Neural progenitor cell (in vitro differentiated cells): ENCODE measurements at regions not wholly inside any gene's neighbourhood (a gene's known extent, or its start where the extent isn't known, plus 50 kb on each side); places are given as distances from the start of the nearest gene placed in this dataset.

Experiments used
- DNase-seq: peaks from one replicate; pipeline ENCODE4 v3.0.0-alpha.2; 2016; ENCODE audit warnings: low spot score
- H2AFZ ChIP-seq: fragments of 200-600 bp; sonication (generic); replicated peaks from 2 replicates; pipeline ENCODE4 v1.6.1; 2016; ENCODE audit warnings: antibody characterized with exemption
- H3F3A ChIP-seq: fragments of 200-600 bp; sonication (generic); 2 replicates; pipeline ENCODE4 v1.6.1; 2016; ENCODE audit warnings: antibody characterized with exemption, low read depth
- H3K27ac ChIP-seq: fragments of 200-600 bp; sonication (generic); 2 replicates; pipeline ENCODE4 v1.5.1; 2016; ENCODE audit warnings: mild to moderate bottlenecking
- H3K27me3 ChIP-seq: fragments of 200-600 bp; sonication (generic); 2 replicates; pipeline ENCODE4 v1.6.1; 2016; ENCODE audit warnings: mild to moderate bottlenecking, moderate library complexity
- H3K36me3 ChIP-seq: fragments of 200-600 bp; sonication (generic); 2 replicates; pipeline ENCODE4 v1.5.1; 2016
- H3K4me1 ChIP-seq: fragments of 200-600 bp; sonication (generic); 2 replicates; pipeline ENCODE4 v1.6.1; 2016; ENCODE audit warnings: mixed run types
- H3K4me2 ChIP-seq: fragments of 200-600 bp; sonication (generic); 2 replicates; pipeline ENCODE4 v1.6.1; 2016
- H3K4me3 ChIP-seq: fragments of 200-600 bp; sonication (generic); 2 replicates; pipeline ENCODE4 v1.5.1; 2016
- H3K79me2 ChIP-seq: fragments of 200-600 bp; sonication (generic); 2 replicates; pipeline ENCODE4 v1.6.1; 2016; ENCODE audit warnings: low read depth
- H3K9ac ChIP-seq: fragments of 200-600 bp; sonication (generic); 2 replicates; pipeline ENCODE4 v1.6.1; 2016
- H3K9me3 ChIP-seq: fragments of 200-600 bp; sonication (generic); 2 replicates; pipeline ENCODE4 v1.5.1; 2016; ENCODE audit warnings: low read depth
- H4K20me1 ChIP-seq: fragments of 200-600 bp; sonication (generic); 2 replicates; pipeline ENCODE4 v1.6.1; 2016; ENCODE audit warnings: low read depth
- H3K27ac Mint-ChIP-seq: 3 replicates; pipeline ENCODE4 v1.8.0; 2021; ENCODE audit warnings: mixed read lengths
- H3K27me3 Mint-ChIP-seq: 2 replicates; pipeline ENCODE4 v1.8.0; 2022; ENCODE audit warnings: low read depth, mild to moderate bottlenecking, inconsistent platforms, moderate library complexity, mixed read lengths; ENCODE audit not compliant: insufficient read depth
- H3K36me3 Mint-ChIP-seq: 3 replicates; pipeline ENCODE4 v1.8.0; 2021; ENCODE audit warnings: mixed read lengths
- H3K4me1 Mint-ChIP-seq: 3 replicates; pipeline ENCODE4 v1.8.0; 2021; ENCODE audit warnings: mixed read lengths
- H3K4me3 Mint-ChIP-seq: 3 replicates; pipeline ENCODE4 v1.8.0; 2021; ENCODE audit warnings: mild to moderate bottlenecking, moderate library complexity, mixed read lengths
- H3K9me3 Mint-ChIP-seq: 3 replicates; pipeline ENCODE4 v1.8.0; 2020; ENCODE audit warnings: mixed read lengths
- CTCF ChIP-seq: fragments of 200-600 bp; sonication (generic); IDR thresholded peaks from 2 replicates; pipeline ENCODE4 v1.5.1; 2017; ENCODE audit warnings: antibody characterized with exemption, mild to moderate bottlenecking
- EZH2 ChIP-seq: fragments of 200-600 bp; sonication (generic); IDR thresholded peaks from 2 replicates; pipeline ENCODE4 v1.6.1; 2017; ENCODE audit warnings: antibody characterized with exemption, mild to moderate bottlenecking, moderate library complexity
- EZH2phosphoT487 ChIP-seq: fragments of 200-600 bp; sonication (generic); IDR thresholded peaks from 2 replicates; pipeline ENCODE4 v1.6.1; 2017; ENCODE audit warnings: antibody characterized with exemption

GRCh38 chr2:175574069-175574468 is 392.6 kb upstream of the ATP5MC3 start:
- Histone ChIP-seq H3K4me1 (peaks cover 17% of the 10 kb centered on the region), H3K36me3 (no peaks in the 10 kb centered on the region), H3K9ac (no peak overlapping the region), H3K9me3 (no peaks in the 10 kb centered on the region), H3F3A (no peaks in the 10 kb centered on the region), H3K27me3 (no peaks in the 10 kb centered on the region), H3K4me2 (no peak overlapping the region), H3K27ac (no peak overlapping the region), H3K79me2 (no peaks in the 10 kb centered on the region), H3K4me3 (no peak overlapping the region), H4K20me1 (no peaks in the 10 kb centered on the region), H2AFZ (no peak overlapping the region)
- Mint-ChIP-seq H3K4me1 (peaks cover 29% of the 10 kb centered on the region), H3K27ac (no peak overlapping the region), H3K36me3 (no peaks in the 10 kb centered on the region), H3K9me3 (no peaks in the 10 kb centered on the region), H3K4me3 (no peak overlapping the region), H3K27me3 (peaks cover 2% of the 10 kb centered on the region)
- no peak for DNase-seq
- TF ChIP-seq CTCF (no peak), EZH2 (no peak), EZH2phosphoT487 (no peak)

DNA sequence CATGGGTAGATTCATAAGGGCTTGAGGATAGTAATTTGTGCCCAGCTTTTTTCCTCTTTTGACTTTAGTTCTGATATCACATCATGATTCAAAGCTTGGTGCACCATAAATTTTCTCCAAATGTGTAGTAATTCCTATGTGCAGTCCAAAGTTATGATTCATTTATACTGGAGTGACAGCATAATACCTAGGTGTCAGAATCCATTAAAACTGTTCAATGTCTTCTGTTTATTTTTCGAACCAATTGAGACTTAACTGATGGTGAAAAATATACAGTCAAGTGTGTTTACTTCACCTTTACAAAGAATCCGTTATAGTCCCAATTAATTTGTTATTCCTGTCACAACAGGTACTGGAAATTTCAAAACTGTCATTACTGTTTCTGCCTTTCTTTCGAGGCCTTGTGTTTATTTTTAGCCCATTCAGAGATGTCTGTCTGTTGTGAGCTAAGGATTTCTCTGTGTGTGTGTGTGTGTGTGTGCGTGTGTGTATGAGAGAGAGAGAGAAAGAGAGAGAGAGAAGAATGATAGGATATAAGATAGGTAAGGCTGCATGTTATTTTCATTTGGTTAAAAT is 389.7 kb upstream of the ATP5MC3 start:
- Mint-ChIP-seq H3K36me3 (no peaks in the 10 kb centered on the region), H3K27ac (no peak overlapping the region), H3K27me3 (peaks cover 2% of the 10 kb centered on the region), H3K4me3 (no peak overlapping the region), H3K9me3 (no peaks in the 10 kb centered on the region), H3K4me1 (peaks cover 11% of the 10 kb centered on the region)
- Histone ChIP-seq H3K9me3 (no peaks in the 10 kb centered on the region), H3F3A (no peaks in the 10 kb centered on the region), H3K9ac (no peak overlapping the region), H4K20me1 (no peaks in the 10 kb centered on the region), H3K27ac (no peak overlapping the region), H3K79me2 (no peaks in the 10 kb centered on the region), H3K36me3 (no peaks in the 10 kb centered on the region), H3K4me2 (no peak overlapping the region), H3K27me3 (no peaks in the 10 kb centered on the region), H3K4me3 (no peak overlapping the region), H3K4me1 (peaks cover 19% of the 10 kb centered on the region), H2AFZ (no peak overlapping the region)
- no peak for DNase-seq
- TF ChIP-seq CTCF (no peak), EZH2phosphoT487 (no peak), EZH2 (no peak)

- no peak for TF ChIP-seq EZH2phosphoT487
- TF ChIP-seq EZH2, result no peak
- no peak for TF ChIP-seq CTCF
- Histone ChIP-seq H3K4me2 (peak overlapping the region; percentile 42), H3F3A (no peaks in the 10 kb centered on the region), H4K20me1 (no peaks in the 10 kb centered on the region), H3K4me1 (peaks cover 8% of the 10 kb centered on the region), H3K27ac (no peak overlapping the region), H3K4me3 (no peak overlapping the region), H3K9me3 (no peaks in the 10 kb centered on the region), H3K27me3 (no peaks in the 10 kb centered on the region), H3K79me2 (no peaks in the 10 kb centered on the region), H3K9ac (no peak overlapping the region), H3K36me3 (no peaks in the 10 kb centered on the region), H2AFZ (peak overlapping the region; percentile 81)
- H3K27ac Mint-ChIP-seq, result no peak overlapping the region
- no peaks in the 10 kb centered on the region for H3K27me3 Mint-ChIP-seq
- DNase-seq, result no peak
- H3K4me1 Mint-ChIP-seq, result no peaks in the 10 kb centered on the region
- no peaks in the 10 kb centered on the region for H3K9me3 Mint-ChIP-seq
- H3K4me3 Mint-ChIP-seq, result no peak overlapping the region
- no peaks in the 10 kb centered on the region for H3K36me3 Mint-ChIP-seq
Measured at GRCh38 chr2:175568109-175568730, 386.7 kb upstream of the ATP5MC3 start.
